ENCODE measurements at regions not wholly inside any gene's neighbourhood (a gene's known extent, or its start where the extent isn't known, plus 50 kb on each side); places are given as distances from the start of the nearest gene placed in this dataset.

DNA sequence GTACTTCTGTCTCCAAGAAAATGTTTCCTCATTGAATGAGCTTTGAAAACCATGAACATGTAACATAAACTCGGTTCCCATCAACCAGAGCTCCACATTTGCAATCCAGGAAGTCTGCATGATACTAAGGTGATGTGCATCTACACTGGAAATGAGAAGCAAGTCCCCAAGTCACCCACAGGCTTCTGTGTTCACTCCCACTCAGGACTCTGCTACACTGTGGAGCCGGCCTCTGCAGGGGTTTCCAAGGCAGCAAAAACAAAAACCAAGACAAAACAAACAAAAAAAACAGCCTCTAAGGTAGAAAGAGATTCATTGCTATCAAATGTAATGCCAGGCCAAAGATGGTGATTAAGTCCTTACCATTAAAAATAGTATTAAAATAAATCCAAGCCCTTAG, 593.7 kb downstream of the IRX1 start (continued):
- no peak for TF ChIP-seq ZFP69B (tag by site-specific recombination; IDR thresholded peaks at IDR 0.05)
- TF ChIP-seq ZNF529 (tag by site-specific recombination; IDR thresholded peaks at IDR 0.05; ENCODE audit: insufficient replicate concordance) = no peak

- no peak overlapping the region for H3K27ac ChIP-seq (ENCODE audit: extremely low read depth, low read depth, low read length)
- no peaks in the 10 kb centered on the region for H3K4me1 ChIP-seq (ENCODE audit: control insufficient read depth, insufficient read depth, low read length)
- H3K4me3 ChIP-seq (ENCODE audit: low read depth, low read length) = no peak overlapping the region
- no peaks in the 10 kb centered on the region for H3K36me3 ChIP-seq (ENCODE audit: control insufficient read depth in 2 of 2, insufficient read depth in 1 of 2, low read length in 2 of 2)
- POLR2A ChIA-PET = no interaction called here
- TF ChIP-seq ZNF707 (tag by site-specific recombination; IDR thresholded peaks at IDR 0.05) (no peak), GLI4 (tag by site-specific recombination; IDR thresholded peaks at IDR 0.05) (no peak), ZBTB21 (tag by site-specific recombination; IDR thresholded peaks at IDR 0.05) (no peak), SP7 (tag by site-specific recombination; IDR thresholded peaks at IDR 0.05) (no peak), ZFHX2 (tag by site-specific recombination; conservative IDR thresholded peaks at IDR 0.05) (no peak), ZNF423 (tag by site-specific recombination; IDR thresholded peaks at IDR 0.05) (no peak)
- TF ChIP-seq, protein P1, sequence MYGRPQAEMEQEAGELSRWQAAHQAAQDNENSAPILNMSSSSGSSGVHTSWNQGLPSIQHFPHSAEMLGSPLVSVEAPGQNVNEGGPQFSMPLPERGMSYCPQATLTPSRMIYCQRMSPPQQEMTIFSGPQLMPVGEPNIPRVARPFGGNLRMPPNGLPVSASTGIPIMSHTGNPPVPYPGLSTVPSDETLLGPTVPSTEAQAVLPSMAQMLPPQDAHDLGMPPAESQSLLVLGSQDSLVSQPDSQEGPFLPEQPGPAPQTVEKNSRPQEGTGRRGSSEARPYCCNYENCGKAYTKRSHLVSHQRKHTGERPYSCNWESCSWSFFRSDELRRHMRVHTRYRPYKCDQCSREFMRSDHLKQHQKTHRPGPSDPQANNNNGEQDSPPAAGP (tag by site-specific recombination; IDR thresholded peaks at IDR 0.05) = no peak
- H3K9me3 ChIP-seq (ENCODE audit: control insufficient read depth, insufficient read depth, low read depth, low read length) = no peaks in the 10 kb centered on the region
- CTCF ChIA-PET = no interaction called here
Observed at GRCh38 chr5:4191041-4191440, 595.4 kb downstream of the IRX1 start.

DNA sequence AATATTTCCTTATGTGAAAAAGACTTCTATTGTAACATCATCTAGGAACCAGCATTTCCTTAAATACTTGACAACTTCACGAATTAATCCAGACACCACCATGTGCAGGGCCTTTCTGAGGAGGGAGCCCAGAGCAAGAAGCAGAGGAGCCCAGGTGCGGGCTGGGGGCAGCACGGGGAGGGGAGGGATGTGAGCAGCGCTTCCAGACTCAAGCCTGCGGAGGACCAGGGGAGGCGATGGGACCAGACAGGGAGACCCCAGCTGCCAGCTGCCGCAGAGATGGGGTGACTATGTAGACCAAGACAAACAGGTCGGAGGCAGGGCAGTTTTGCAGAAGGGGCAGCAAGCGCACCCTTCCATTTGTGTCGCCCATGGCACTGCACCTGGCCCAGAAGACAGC, 596.1 kb downstream of the IRX1 start:
- CTCF ChIA-PET = no interaction called here
- no peaks in the 10 kb centered on the region for H3K9me3 ChIP-seq (ENCODE audit: control insufficient read depth, insufficient read depth, low read depth, low read length)
- no peak overlapping the region for H3K27ac ChIP-seq (ENCODE audit: extremely low read depth, low read depth, low read length)
- H3K36me3 ChIP-seq (ENCODE audit: control insufficient read depth in 2 of 2, insufficient read depth in 1 of 2, low read length in 2 of 2) = no peaks in the 10 kb centered on the region
- no peaks in the 10 kb centered on the region for H3K4me1 ChIP-seq (ENCODE audit: control insufficient read depth, insufficient read depth, low read length)
- TF ChIP-seq ZBTB11 (tag by site-specific recombination; conservative IDR thresholded peaks at IDR 0.05; ENCODE audit: low read depth) (no peak), ZNF394 (tag by site-specific recombination; IDR thresholded peaks at IDR 0.05; ENCODE audit: borderline replicate concordance) (no peak), ZNF302 (tag by site-specific recombination; IDR thresholded peaks at IDR 0.05; ENCODE audit: low read depth) (no peak), YY1 (tag by site-specific recombination; IDR thresholded peaks at IDR 0.05) (no peak), ZNF350 (tag by site-specific recombination; IDR thresholded peaks at IDR 0.05) (no peak), IKZF3 (tag by site-specific recombination; IDR thresholded peaks at IDR 0.05) (no peak), FEZF1 (tag by site-specific recombination; IDR thresholded peaks at IDR 0.05) (no peak), AEBP2 (tag by site-specific recombination; IDR thresholded peaks at IDR 0.05; ENCODE audit: borderline replicate concordance) (no peak), KLF9 (tag by site-specific recombination; IDR thresholded peaks at IDR 0.05; ENCODE audit: low read depth) (no peak), ZNF473 (tag by site-specific recombination; IDR thresholded peaks at IDR 0.05) (no peak), SETDB1 (IDR thresholded peaks at IDR 0.05; ENCODE audit: insufficient read length, low read length) (no peak), ZFP37 (tag by site-specific recombination; IDR thresholded peaks at IDR 0.05) (no peak)
- H3K4me3 ChIP-seq (ENCODE audit: low read depth, low read length) = no peak overlapping the region
- POLR2A ChIA-PET = no interaction called here
